HEK293 (cell line): ENCODE measurements at regions not wholly inside any gene's neighbourhood (a gene's known extent, or its start where the extent isn't known, plus 50 kb on each side); places are given as distances from the start of the nearest gene placed in this dataset.

Source experiments
- CTCF ChIA-PET: fragments of 350-600 bp; formaldehyde crosslinking; extraction: SDS; loops from one replicate; lab custom pipeline; 2021; ENCODE audit warnings: antibody characterized with exemption; lab: Yijun Ruan, JAX
- POLR2A ChIA-PET: fragments of 300-600 bp; formaldehyde crosslinking; extraction: SDS; loops from one replicate; lab custom pipeline; 2020; ENCODE audit warnings: antibody characterized with exemption, inconsistent platforms; lab: Yijun Ruan, JAX
- H3K27ac ChIP-seq: fragments of 200-500 bp; sonication (Bioruptor generic); 2 replicates; pipeline ENCODE4 v1.5.1; 2014; ENCODE audit warnings: low read depth, low read length, control low read depth, inconsistent platforms; ENCODE audit errors: extremely low read depth
- H3K36me3 ChIP-seq, 2 experiments: fragments of 200-500 bp in 1 of 2; sonication (Bioruptor generic) in 1 of 2; 1 replicate in 1 of 2; 2 replicates in 1 of 2; pipeline ENCODE4 v1.5.1; 2014 to 2017; ENCODE audit warnings: inconsistent platforms in 2 of 2, low read length in 2 of 2; ENCODE audit not compliant: control insufficient read depth in 2 of 2, insufficient read depth in 1 of 2
- H3K4me1 ChIP-seq: fragments of 200-500 bp; sonication (Bioruptor generic); 2 replicates; pipeline ENCODE4 v1.5.1; 2014; ENCODE audit warnings: mild to moderate bottlenecking, low read length, inconsistent platforms; ENCODE audit not compliant: control insufficient read depth, insufficient read depth
- H3K4me3 ChIP-seq: 2 replicates; pipeline ENCODE4 v1.5.1; 2011; ENCODE audit warnings: low read depth, mild to moderate bottlenecking, control low read depth, low read length, moderate library complexity
- H3K9me3 ChIP-seq: fragments of 200-500 bp; sonication (Bioruptor generic); 2 replicates; pipeline ENCODE4 v1.5.1; 2014; ENCODE audit warnings: low read depth, low read length, inconsistent platforms; ENCODE audit not compliant: control insufficient read depth, insufficient read depth
- FEZF1 ChIP-seq: fragments of 450-650 bp; formaldehyde crosslinking; IDR thresholded peaks from 2 replicates; pipeline ENCODE4 v1.5.1; 2016; ENCODE audit warnings: missing biosample characterization, missing genetic modification characterization
- GLIS1 ChIP-seq: fragments of 450-650 bp; formaldehyde crosslinking; IDR thresholded peaks from 2 replicates; pipeline ENCODE4 v1.5.1; 2016; ENCODE audit warnings: missing biosample characterization, missing genetic modification characterization
- KLF8 ChIP-seq: fragments of 450-650 bp; formaldehyde crosslinking; IDR thresholded peaks from 2 replicates; pipeline ENCODE4 v1.5.1; 2016; ENCODE audit warnings: missing biosample characterization, missing genetic modification characterization
- KLF9 ChIP-seq: fragments of 450-650 bp; formaldehyde crosslinking; IDR thresholded peaks from 2 replicates; pipeline ENCODE4 v1.5.1; 2016; ENCODE audit warnings: missing biosample characterization, missing genetic modification characterization, low read depth
- MEIS1 ChIP-seq: sonication (generic); formaldehyde crosslinking; IDR thresholded peaks from 2 replicates; pipeline ENCODE4 v1.8.1; 2022; ENCODE audit warnings: missing genetic modification reagents, mild to moderate bottlenecking, borderline replicate concordance
- RBAK ChIP-seq: fragments of 450-650 bp; formaldehyde crosslinking; IDR thresholded peaks from 2 replicates; pipeline ENCODE4 v1.5.1; 2016; ENCODE audit warnings: missing biosample characterization, missing genetic modification characterization
- YY2 ChIP-seq: fragments of 450-650 bp; formaldehyde crosslinking; IDR thresholded peaks from 2 replicates; pipeline ENCODE4 v1.5.1; 2016; ENCODE audit warnings: missing biosample characterization, missing genetic modification characterization
- ZBTB1 ChIP-seq: fragments of 450-650 bp; formaldehyde crosslinking; IDR thresholded peaks from 2 replicates; pipeline ENCODE4 v1.5.1; 2016; ENCODE audit warnings: missing biosample characterization, missing genetic modification characterization
- ZBTB10 ChIP-seq: fragments of 450-650 bp; formaldehyde crosslinking; IDR thresholded peaks from 2 replicates; pipeline ENCODE4 v1.5.1; 2016; ENCODE audit warnings: missing biosample characterization, missing genetic modification characterization
- ZBTB11 ChIP-seq: fragments of 450-650 bp; formaldehyde crosslinking; conservative IDR thresholded peaks from 2 replicates; pipeline ENCODE4 v1.5.1; 2016; ENCODE audit warnings: low read depth, missing biosample characterization, missing genetic modification characterization
- ZBTB20 ChIP-seq: fragments of 450-650 bp; formaldehyde crosslinking; IDR thresholded peaks from 2 replicates; pipeline ENCODE4 v1.5.1; 2016; ENCODE audit warnings: missing biosample characterization, missing genetic modification characterization
- ZBTB21 ChIP-seq: fragments of 450-650 bp; formaldehyde crosslinking; IDR thresholded peaks from 2 replicates; pipeline ENCODE4 v1.5.1; 2017; ENCODE audit warnings: missing biosample characterization, missing genetic modification characterization
- ZFP37 ChIP-seq: fragments of 450-650 bp; formaldehyde crosslinking; IDR thresholded peaks from 2 replicates; pipeline ENCODE4 v1.5.1; 2016; ENCODE audit warnings: missing biosample characterization, missing genetic modification characterization
- ZNF157 ChIP-seq: fragments of 450-650 bp; formaldehyde crosslinking; IDR thresholded peaks from 2 replicates; pipeline ENCODE4 v1.5.1; 2016; ENCODE audit warnings: missing biosample characterization, missing genetic modification characterization
- ZNF211 ChIP-seq: fragments of 450-650 bp; formaldehyde crosslinking; IDR thresholded peaks from 2 replicates; pipeline ENCODE4 v1.5.1; 2016; ENCODE audit warnings: low read depth, missing biosample characterization, missing genetic modification characterization
- ZNF214 ChIP-seq: fragments of 450-650 bp; formaldehyde crosslinking; IDR thresholded peaks from 2 replicates; pipeline ENCODE4 v1.5.1; 2017; ENCODE audit warnings: missing biosample characterization, mild to moderate bottlenecking, missing genetic modification characterization, borderline replicate concordance
- ZNF223 ChIP-seq: fragments of 450-650 bp; formaldehyde crosslinking; IDR thresholded peaks from 2 replicates; pipeline ENCODE4 v1.5.1; 2016; ENCODE audit warnings: missing biosample characterization, missing genetic modification characterization
- ZNF555 ChIP-seq: fragments of 450-650 bp; formaldehyde crosslinking; conservative IDR thresholded peaks from 2 replicates; pipeline ENCODE4 v1.5.1; 2017; ENCODE audit warnings: missing biosample characterization, mild to moderate bottlenecking, missing genetic modification characterization, inconsistent platforms
- ZNF626 ChIP-seq: fragments of 450-650 bp; sonication (Bioruptor Pico); formaldehyde crosslinking; IDR thresholded peaks from 2 replicates; pipeline ENCODE4 v1.5.1; 2018; ENCODE audit warnings: missing biosample characterization, missing genetic modification characterization, inconsistent platforms
- ZNF654 ChIP-seq: fragments of 450-650 bp; formaldehyde crosslinking; IDR thresholded peaks from 2 replicates; pipeline ENCODE4 v1.5.1; 2016; ENCODE audit warnings: low read depth, missing biosample characterization, missing genetic modification characterization
- ZNF843 ChIP-seq: fragments of 450-650 bp; formaldehyde crosslinking; IDR thresholded peaks from 2 replicates; pipeline ENCODE4 v1.5.1; 2016; ENCODE audit warnings: missing biosample characterization, missing genetic modification characterization
- TF ChIP-seq, protein P1 (sequence below): fragments of 450-650 bp; formaldehyde crosslinking; IDR thresholded peaks from 2 replicates; pipeline ENCODE4 v1.5.1; 2017; ENCODE audit warnings: missing biosample characterization, missing genetic modification characterization
- TF ChIP-seq, protein P2 (sequence below): fragments of 450-650 bp; formaldehyde crosslinking; IDR thresholded peaks from 2 replicates; pipeline ENCODE4 v1.5.1; 2016; ENCODE audit warnings: missing biosample characterization, missing genetic modification characterization

DNA sequence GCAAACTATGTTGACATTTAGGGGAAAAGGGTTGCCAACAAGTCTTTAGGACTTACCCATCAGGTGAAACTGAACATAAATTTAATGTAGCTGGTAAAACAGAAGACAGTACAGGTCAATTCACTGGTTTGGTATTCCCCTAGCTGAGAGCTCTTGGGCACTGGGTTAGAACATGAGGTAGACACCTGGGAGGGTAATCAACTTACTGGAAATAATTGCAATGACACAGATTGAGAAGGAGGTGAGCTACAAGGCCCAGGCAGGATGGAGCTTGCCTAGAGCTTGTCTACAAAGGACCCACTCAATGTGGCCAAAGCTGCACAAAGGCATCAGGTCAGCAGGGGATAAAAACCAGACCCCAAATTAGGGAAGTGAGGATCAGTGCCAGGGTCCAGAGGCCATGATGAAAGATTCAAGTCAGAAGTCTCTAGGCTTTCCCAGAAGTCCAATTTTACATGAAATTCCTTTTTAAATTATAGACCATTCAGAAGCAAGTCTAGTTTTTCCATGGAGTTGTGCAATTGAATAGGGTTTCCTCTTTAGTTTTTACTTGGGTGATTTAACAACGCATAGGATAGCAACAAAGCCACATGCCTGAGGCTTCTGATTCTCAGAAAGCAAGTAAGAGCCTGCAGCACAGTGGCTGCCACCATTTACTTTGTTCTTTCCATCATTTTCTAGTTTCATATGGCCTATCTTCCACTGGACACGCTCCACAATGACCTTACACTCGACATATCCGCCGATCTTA lies 194.0 kb downstream of the NDFIP2 start:
- Histone ChIP-seq H3K9me3 (no peaks in the 10 kb centered on the region), H3K36me3 (no peaks in the 10 kb centered on the region), H3K27ac (no peak overlapping the region), H3K4me1 (no peaks in the 10 kb centered on the region), H3K4me3 (no peak overlapping the region)
- ChIA-PET POLR2A (no interaction called here), CTCF (interaction anchor here (0.6 to 1.9 kb wide), 4 partner anchors 44 to 162 kb away, joined by 3 to 9 read pairs (median 5); no protein-coding TSS in a partner anchor)
- TF ChIP-seq ZBTB21 (tag by site-specific recombination) (no peak), ZBTB1 (tag by site-specific recombination) (no peak), GLIS1 (tag by site-specific recombination) (no peak)

DNA sequence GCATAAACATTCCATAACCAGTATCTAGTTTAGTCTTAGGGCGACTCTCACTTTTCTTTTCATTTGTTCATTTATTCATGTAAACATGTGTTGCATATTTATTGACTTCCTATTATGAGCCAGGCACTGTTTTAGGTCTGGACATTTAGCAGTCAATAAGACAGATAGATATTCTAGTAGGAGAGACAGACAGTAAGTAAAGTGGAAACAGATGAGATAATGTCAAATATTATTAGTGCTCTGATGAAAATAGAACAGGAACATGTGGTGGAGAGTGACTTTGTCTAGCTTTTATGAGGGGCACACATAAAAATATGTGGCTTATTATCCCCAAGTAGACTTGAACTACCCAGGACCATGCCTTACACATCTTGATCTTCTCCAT lies 193.0 kb downstream of the NDFIP2 start:
- POLR2A ChIA-PET = no interaction called here
- CTCF ChIA-PET = interaction anchor here (1.9 kb wide), 1 partner anchor 43 kb away, joined by 6 read pairs; no protein-coding TSS in a partner anchor
- no peaks in the 10 kb centered on the region for H3K9me3 ChIP-seq
- no peaks in the 10 kb centered on the region for H3K36me3 ChIP-seq
- no peaks in the 10 kb centered on the region for H3K4me1 ChIP-seq
- no peak overlapping the region for H3K27ac ChIP-seq
- TF ChIP-seq ZBTB10 (tag by site-specific recombination) = no peak
- no peak for TF ChIP-seq YY2 (tag by site-specific recombination)
- TF ChIP-seq ZNF654 (tag by site-specific recombination) = no peak
- no peak for TF ChIP-seq FEZF1 (tag by site-specific recombination)
- TF ChIP-seq KLF9 (tag by site-specific recombination) = no peak
- no peak for TF ChIP-seq ZNF223
- TF ChIP-seq, protein P1, sequence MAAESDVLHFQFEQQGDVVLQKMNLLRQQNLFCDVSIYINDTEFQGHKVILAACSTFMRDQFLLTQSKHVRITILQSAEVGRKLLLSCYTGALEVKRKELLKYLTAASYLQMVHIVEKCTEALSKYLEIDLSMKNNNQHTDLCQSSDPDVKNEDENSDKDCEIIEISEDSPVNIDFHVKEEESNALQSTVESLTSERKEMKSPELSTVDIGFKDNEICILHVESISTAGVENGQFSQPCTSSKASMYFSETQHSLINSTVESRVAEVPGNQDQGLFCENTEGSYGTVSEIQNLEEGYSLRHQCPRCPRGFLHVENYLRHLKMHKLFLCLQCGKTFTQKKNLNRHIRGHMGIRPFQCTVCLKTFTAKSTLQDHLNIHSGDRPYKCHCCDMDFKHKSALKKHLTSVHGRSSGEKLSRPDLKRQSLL (tag by site-specific recombination) = no peak
- no peak for TF ChIP-seq MEIS1 (CRISPR knock-in tag)
- TF ChIP-seq ZNF843 (tag by site-specific recombination) = no peak
- no peak for TF ChIP-seq ZBTB20 (tag by site-specific recombination)
- TF ChIP-seq RBAK (tag by site-specific recombination) = no peak
- TF ChIP-seq ZNF214 = no peak
- H3K4me3 ChIP-seq = no peak overlapping the region

GRCh38 chr13:79673310-79673992 lies 192.5 kb downstream of the NDFIP2 start:
- no peak overlapping the region for H3K27ac ChIP-seq
- no peak overlapping the region for H3K4me3 ChIP-seq
- H3K9me3 ChIP-seq = no peaks in the 10 kb centered on the region
- CTCF ChIA-PET = no interaction called here
- no peaks in the 10 kb centered on the region for H3K4me1 ChIP-seq
- POLR2A ChIA-PET = no interaction called here
- H3K36me3 ChIP-seq = no peaks in the 10 kb centered on the region
- TF ChIP-seq ZFP37 (tag by site-specific recombination) (no peak), ZNF555 (tag by site-specific recombination) (no peak), ZNF211 (no peak), KLF8 (no peak), ZBTB11 (tag by site-specific recombination) (no peak), ZNF626 (no peak), ZNF157 (tag by site-specific recombination) (no peak)
- TF ChIP-seq, protein P2, sequence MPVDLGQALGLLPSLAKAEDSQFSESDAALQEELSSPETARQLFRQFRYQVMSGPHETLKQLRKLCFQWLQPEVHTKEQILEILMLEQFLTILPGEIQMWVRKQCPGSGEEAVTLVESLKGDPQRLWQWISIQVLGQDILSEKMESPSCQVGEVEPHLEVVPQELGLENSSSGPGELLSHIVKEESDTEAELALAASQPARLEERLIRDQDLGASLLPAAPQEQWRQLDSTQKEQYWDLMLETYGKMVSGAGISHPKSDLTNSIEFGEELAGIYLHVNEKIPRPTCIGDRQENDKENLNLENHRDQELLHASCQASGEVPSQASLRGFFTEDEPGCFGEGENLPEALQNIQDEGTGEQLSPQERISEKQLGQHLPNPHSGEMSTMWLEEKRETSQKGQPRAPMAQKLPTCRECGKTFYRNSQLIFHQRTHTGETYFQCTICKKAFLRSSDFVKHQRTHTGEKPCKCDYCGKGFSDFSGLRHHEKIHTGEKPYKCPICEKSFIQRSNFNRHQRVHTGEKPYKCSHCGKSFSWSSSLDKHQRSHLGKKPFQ (tag by site-specific recombination) = no peak
